C4-2B (cell line): ENCODE measurements at regions not wholly inside any gene's neighbourhood (a gene's known extent, or its start where the extent isn't known, plus 50 kb on each side); places are given as distances from the start of the nearest gene placed in this dataset.

Experiments used
- ZFX ChIP-seq: fragments of 450-650 bp; IDR thresholded peaks from 2 replicates; pipeline ENCODE4 v1.6.1; 2017
- TF ChIP-seq, protein P1 (sequence below): fragments of 450-650 bp; conservative IDR thresholded peaks from 2 replicates; pipeline ENCODE4 v1.5.1; 2017; ENCODE audit warnings: mild to moderate bottlenecking

DNA sequence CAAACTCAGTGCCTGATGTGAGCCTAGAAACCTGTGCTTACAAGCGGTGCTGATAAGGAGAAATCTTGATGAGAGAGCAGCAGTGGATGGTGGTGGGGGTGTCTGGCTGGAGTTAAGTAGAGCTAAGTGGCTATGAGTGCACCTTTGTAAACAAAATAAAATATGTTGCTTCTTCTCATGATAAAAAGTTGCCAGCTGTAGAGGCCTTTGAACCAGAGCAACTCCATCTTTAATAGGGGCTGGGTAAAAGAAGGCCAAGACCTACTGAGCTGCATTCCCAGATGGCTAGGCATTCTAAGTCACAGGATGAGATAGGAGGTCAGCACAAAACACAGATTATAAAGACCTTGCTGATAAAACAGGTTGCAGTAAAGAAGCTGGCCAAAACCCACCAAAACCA lies 107.6 kb upstream of the FAM3C start:
- no peak for TF ChIP-seq ZFX
- TF ChIP-seq, protein P1, sequence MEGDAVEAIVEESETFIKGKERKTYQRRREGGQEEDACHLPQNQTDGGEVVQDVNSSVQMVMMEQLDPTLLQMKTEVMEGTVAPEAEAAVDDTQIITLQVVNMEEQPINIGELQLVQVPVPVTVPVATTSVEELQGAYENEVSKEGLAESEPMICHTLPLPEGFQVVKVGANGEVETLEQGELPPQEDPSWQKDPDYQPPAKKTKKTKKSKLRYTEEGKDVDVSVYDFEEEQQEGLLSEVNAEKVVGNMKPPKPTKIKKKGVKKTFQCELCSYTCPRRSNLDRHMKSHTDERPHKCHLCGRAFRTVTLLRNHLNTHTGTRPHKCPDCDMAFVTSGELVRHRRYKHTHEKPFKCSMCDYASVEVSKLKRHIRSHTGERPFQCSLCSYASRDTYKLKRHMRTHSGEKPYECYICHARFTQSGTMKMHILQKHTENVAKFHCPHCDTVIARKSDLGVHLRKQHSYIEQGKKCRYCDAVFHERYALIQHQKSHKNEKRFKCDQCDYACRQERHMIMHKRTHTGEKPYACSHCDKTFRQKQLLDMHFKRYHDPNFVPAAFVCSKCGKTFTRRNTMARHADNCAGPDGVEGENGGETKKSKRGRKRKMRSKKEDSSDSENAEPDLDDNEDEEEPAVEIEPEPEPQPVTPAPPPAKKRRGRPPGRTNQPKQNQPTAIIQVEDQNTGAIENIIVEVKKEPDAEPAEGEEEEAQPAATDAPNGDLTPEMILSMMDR = no peak
